ENCODE measurements at regions not wholly inside any gene's neighbourhood (a gene's known extent, or its start where the extent isn't known, plus 50 kb on each side); places are given as distances from the start of the nearest gene placed in this dataset.

DNA sequence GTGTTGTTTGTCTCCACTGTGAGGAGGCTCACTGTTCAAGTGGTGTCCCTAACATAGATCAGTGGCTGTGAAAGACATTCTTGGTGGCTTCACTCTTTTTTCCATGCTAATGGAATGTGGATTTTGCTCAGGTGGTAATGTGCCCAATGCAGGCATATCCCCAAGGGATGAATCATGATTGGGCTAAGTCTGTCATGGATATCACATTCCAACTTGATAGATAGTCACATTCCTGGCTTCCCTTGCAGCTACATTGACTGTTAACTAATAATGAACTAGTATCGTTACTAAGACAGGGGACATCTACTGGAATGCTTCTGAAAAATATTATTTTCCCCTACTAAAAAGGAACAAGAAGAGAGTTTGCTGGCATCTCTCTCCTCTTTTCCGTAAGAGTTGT lies 86.3 kb upstream of the SOD1 start:
- H3K27me3 ChIP-seq (ENCODE audit: control insufficient read depth in 2 of 2, insufficient read depth in 2 of 2, low read length in 2 of 2) = peaks cover 25 to 40% of the 10 kb centered on the region in 2 experiments
- no peaks in the 10 kb centered on the region for H4K20me1 ChIP-seq (replicated peaks; ENCODE audit: control insufficient read depth, insufficient read depth, low read length)
- intact Hi-C loops (cut with micrococcal nuclease) (no loop called here), in situ Hi-C loops (cut with MboI) (no loop called here)
- no peaks in the 10 kb centered on the region for H3K9me1 ChIP-seq (ENCODE audit: control insufficient read depth, insufficient read depth, low read length)
- H3K79me2 ChIP-seq (ENCODE audit: control insufficient read depth, insufficient read depth, low read length) = no peaks in the 10 kb centered on the region
- no peak overlapping the region for H3K27ac ChIP-seq (ENCODE audit: extremely low read depth, low read depth, low read length)
- WGBS (ENCODE audit: insufficient coverage, low coverage, missing lambda C conversion rate) = 4% methylated on average over 2 of the region's 2 CpGs
- no peak overlapping the region for H2AFZ ChIP-seq (ENCODE audit: low read depth, low read length)
- 0 out of 2 replicates have a peak, but pooled peaks cover 2% of the 10 kb centered on the region for H3K9me3 ChIP-seq (replicated peaks; ENCODE audit: control insufficient read depth, insufficient read depth, low read depth, low read length)
- FAIRE-seq (no peak), ATAC-seq (no peak), DNase-seq (ENCODE audit: extremely low read depth in 1 of 4, low spot score in 3 of 4) (no peak)
- ChIA-PET CTCF (ENCODE audit: low intra/inter-chr PET ratio) (no interaction called here), POLR2A (no interaction called here)
- no peak overlapping the region for H3K4me3 ChIP-seq
- no TSS peak for BruUV-seq (replicated peaks)
- H3K36me3 ChIP-seq (ENCODE audit: control insufficient read depth, insufficient read depth, low read length) = no peaks in the 10 kb centered on the region
- H3K9ac ChIP-seq (ENCODE audit: insufficient read depth in 1 of 2, low read depth in 2 of 2, low read length in 2 of 2) = no peak overlapping the region
- TF ChIP-seq L3MBTL2 (IDR thresholded peaks at IDR 0.05) (no peak), PCBP2 (IDR thresholded peaks at IDR 0.05; ENCODE audit: low read depth, low read length, poor library complexity, severe bottlenecking) (no peak), TAL1 (IDR thresholded peaks at IDR 0.05) (no peak), MIER1 (IDR thresholded peaks at IDR 0.05; ENCODE audit: low read depth) (no peak), RFX7 (CRISPR knock-in tag; IDR thresholded peaks at IDR 0.05) (no peak), JUND (IDR thresholded peaks at IDR 0.05; ENCODE audit: borderline replicate concordance, low read depth, low read length) (no peak), JUND (tag; IDR thresholded peaks at IDR 0.05; ENCODE audit: borderline replicate concordance, low read depth, low read length) (no peak), XRCC3 (IDR thresholded peaks at IDR 0.05) (no peak), ZNF589 (CRISPR knock-in tag; IDR thresholded peaks at IDR 0.05; ENCODE audit: low read depth) (no peak), GTF2A2 (tag; IDR thresholded peaks at IDR 0.05) (no peak), TOE1 (IDR thresholded peaks at IDR 0.05; ENCODE audit: borderline replicate concordance) (no peak), TOE1 (CRISPR knock-in tag; IDR thresholded peaks at IDR 0.05; ENCODE audit: borderline replicate concordance, low read depth) (no peak), OTX1 (CRISPR knock-in tag; IDR thresholded peaks at IDR 0.05) (no peak)
- TF ChIP-seq, protein P1, sequence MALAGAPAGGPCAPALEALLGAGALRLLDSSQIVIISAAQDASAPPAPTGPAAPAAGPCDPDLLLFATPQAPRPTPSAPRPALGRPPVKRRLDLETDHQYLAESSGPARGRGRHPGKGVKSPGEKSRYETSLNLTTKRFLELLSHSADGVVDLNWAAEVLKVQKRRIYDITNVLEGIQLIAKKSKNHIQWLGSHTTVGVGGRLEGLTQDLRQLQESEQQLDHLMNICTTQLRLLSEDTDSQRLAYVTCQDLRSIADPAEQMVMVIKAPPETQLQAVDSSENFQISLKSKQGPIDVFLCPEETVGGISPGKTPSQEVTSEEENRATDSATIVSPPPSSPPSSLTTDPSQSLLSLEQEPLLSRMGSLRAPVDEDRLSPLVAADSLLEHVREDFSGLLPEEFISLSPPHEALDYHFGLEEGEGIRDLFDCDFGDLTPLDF (CRISPR knock-in tag; IDR thresholded peaks at IDR 0.05) = no peak
- TF ChIP-seq, protein P2, sequence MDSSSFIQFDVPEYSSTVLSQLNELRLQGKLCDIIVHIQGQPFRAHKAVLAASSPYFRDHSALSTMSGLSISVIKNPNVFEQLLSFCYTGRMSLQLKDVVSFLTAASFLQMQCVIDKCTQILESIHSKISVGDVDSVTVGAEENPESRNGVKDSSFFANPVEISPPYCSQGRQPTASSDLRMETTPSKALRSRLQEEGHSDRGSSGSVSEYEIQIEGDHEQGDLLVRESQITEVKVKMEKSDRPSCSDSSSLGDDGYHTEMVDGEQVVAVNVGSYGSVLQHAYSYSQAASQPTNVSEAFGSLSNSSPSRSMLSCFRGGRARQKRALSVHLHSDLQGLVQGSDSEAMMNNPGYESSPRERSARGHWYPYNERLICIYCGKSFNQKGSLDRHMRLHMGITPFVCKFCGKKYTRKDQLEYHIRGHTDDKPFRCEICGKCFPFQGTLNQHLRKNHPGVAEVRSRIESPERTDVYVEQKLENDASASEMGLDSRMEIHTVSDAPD (CRISPR knock-in tag; IDR thresholded peaks at IDR 0.05) = no peak
- TF ChIP-seq, protein P3, sequence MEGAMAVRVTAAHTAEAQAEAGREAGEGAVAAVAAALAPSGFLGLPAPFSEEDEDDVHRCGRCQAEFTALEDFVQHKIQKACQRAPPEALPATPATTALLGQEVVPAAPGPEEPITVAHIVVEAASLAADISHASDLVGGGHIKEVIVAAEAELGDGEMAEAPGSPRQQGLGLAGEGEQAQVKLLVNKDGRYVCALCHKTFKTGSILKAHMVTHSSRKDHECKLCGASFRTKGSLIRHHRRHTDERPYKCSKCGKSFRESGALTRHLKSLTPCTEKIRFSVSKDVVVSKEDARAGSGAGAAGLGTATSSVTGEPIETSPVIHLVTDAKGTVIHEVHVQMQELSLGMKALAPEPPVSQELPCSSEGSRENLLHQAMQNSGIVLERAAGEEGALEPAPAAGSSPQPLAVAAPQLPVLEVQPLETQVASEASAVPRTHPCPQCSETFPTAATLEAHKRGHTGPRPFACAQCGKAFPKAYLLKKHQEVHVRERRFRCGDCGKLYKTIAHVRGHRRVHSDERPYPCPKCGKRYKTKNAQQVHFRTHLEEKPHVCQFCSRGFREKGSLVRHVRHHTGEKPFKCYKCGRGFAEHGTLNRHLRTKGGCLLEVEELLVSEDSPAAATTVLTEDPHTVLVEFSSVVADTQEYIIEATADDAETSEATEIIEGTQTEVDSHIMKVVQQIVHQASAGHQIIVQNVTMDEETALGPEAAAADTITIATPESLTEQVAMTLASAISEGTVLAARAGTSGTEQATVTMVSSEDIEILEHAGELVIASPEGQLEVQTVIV (CRISPR knock-in tag; IDR thresholded peaks at IDR 0.05; ENCODE audit: borderline replicate concordance) = no peak
- H3K4me2 ChIP-seq (ENCODE audit: insufficient read depth, low read length) = no peak overlapping the region
- no peaks in the 10 kb centered on the region for H3K4me1 ChIP-seq (replicated peaks in 1 of 2; ENCODE audit: control insufficient read depth in 2 of 2, insufficient read depth in 2 of 2, low read length in 2 of 2)
